Uterus (tissue), 2 donors: ENCODE measurements at regions not wholly inside any gene's neighbourhood (a gene's known extent, or its start where the extent isn't known, plus 50 kb on each side); places are given as distances from the start of the nearest gene placed in this dataset.

Source experiments
- POLR2A ChIP-seq, 2 donors: fragments of 450-650 bp; IDR thresholded peaks; one replicate each; pipeline ENCODE4 v1.6.1; 2016; ENCODE audit warnings: antibody characterized with exemption in 2 of 2, mild to moderate bottlenecking in 1 of 2, moderate library complexity in 1 of 2
- TF ChIP-seq, protein P1 (sequence below), 4 experiments: fragments of 200-600 bp in 2 of 4; fragments of 450-650 bp in 2 of 4; sonication (generic) in 2 of 4; IDR thresholded peaks; one replicate each; pipeline ENCODE4 v1.5.1; 2016 to 2019; ENCODE audit warnings: antibody characterized with exemption in 4 of 4, mild to moderate bottlenecking in 2 of 4, moderate library complexity in 1 of 4

GRCh38 chr5:158013303-158013702 is 154.4 kb upstream of the CLINT1 start:
- TF ChIP-seq, protein P1, sequence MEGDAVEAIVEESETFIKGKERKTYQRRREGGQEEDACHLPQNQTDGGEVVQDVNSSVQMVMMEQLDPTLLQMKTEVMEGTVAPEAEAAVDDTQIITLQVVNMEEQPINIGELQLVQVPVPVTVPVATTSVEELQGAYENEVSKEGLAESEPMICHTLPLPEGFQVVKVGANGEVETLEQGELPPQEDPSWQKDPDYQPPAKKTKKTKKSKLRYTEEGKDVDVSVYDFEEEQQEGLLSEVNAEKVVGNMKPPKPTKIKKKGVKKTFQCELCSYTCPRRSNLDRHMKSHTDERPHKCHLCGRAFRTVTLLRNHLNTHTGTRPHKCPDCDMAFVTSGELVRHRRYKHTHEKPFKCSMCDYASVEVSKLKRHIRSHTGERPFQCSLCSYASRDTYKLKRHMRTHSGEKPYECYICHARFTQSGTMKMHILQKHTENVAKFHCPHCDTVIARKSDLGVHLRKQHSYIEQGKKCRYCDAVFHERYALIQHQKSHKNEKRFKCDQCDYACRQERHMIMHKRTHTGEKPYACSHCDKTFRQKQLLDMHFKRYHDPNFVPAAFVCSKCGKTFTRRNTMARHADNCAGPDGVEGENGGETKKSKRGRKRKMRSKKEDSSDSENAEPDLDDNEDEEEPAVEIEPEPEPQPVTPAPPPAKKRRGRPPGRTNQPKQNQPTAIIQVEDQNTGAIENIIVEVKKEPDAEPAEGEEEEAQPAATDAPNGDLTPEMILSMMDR (IDR thresholded peaks at IDR 0.05): no peak
- TF ChIP-seq POLR2A (IDR thresholded peaks at IDR 0.05): no peak
